COLO668 (cell line): ENCODE measurements at regions not wholly inside any gene's neighbourhood (a gene's known extent, or its start where the extent isn't known, plus 50 kb on each side); places are given as distances from the start of the nearest gene placed in this dataset.
"Not testable (repeated sequence)": the region's sequence is repeated elsewhere in the genome, so short reads cannot be mapped to it uniquely, and the experiment has no call there.

ENCODE experiments used
- DNase-seq: peaks from one replicate; lab custom pipeline; 2025; ENCODE audit not compliant: unreplicated experiment; lab: John Stamatoyannopoulos, UW

- no peak for DNase-seq
These were observed 146.3 kb upstream of the TRIM24 start for GRCh38 chr7:138313829-138314178.

- no peak for DNase-seq
These were observed 143.5 kb upstream of the TRIM24 start for GRCh38 chr7:138316421-138317043.

GRCh38 chr7:138317044-138317596 lies 142.9 kb upstream of the TRIM24 start:
- DNase-seq, result no peak

- DNase-seq, result peak; percentile 10
These were observed 135.1 kb upstream of the TRIM24 start for GRCh38 chr7:138324941-138325340.

- DNase-seq, result no peak
These were observed 134.6 kb upstream of the TRIM24 start for GRCh38 chr7:138325434-138325833.

- DNase-seq, result no peak
These were observed 131.8 kb upstream of the TRIM24 start for GRCh38 chr7:138328215-138328614.

GRCh38 chr7:138332850-138333249 lies 127.2 kb upstream of the TRIM24 start:
- not testable (repeated sequence) for DNase-seq

- DNase-seq, result no peak
These were observed 121.7 kb upstream of the TRIM24 start for GRCh38 chr7:138338361-138338760.

GRCh38 chr7:138339229-138339628 lies 120.8 kb upstream of the TRIM24 start:
- not testable (repeated sequence) for DNase-seq

- no peak for DNase-seq
These were observed 117.1 kb upstream of the TRIM24 start for GRCh38 chr7:138342990-138343389.

- DNase-seq, result no peak
These were observed 114.5 kb upstream of the TRIM24 start for GRCh38 chr7:138345567-138345966.

GRCh38 chr7:138346975-138347374 lies 113.1 kb upstream of the TRIM24 start:
- DNase-seq, result no peak

- no peak for DNase-seq
These were observed 110.0 kb upstream of the TRIM24 start for GRCh38 chr7:138349841-138350700.

GRCh38 chr7:138350701-138351357 lies 109.2 kb upstream of the TRIM24 start:
- no peak for DNase-seq

- DNase-seq, result no peak
These were observed 107.2 kb upstream of the TRIM24 start for GRCh38 chr7:138352570-138353461.

- no peak for DNase-seq
These were observed 106.0 kb upstream of the TRIM24 start for GRCh38 chr7:138354066-138354465.

GRCh38 chr7:138355254-138355653 lies 104.8 kb upstream of the TRIM24 start:
- no peak for DNase-seq

GRCh38 chr7:138358850-138359341 lies 101.2 kb upstream of the TRIM24 start:
- DNase-seq, result no peak

GRCh38 chr7:138359870-138360559 lies 100.0 kb upstream of the TRIM24 start:
- no peak for DNase-seq

GRCh38 chr7:138363721-138364120 lies 96.3 kb upstream of the TRIM24 start:
- DNase-seq, result no peak
